ENCODE measurements at regions not wholly inside any gene's neighbourhood (a gene's known extent, or its start where the extent isn't known, plus 50 kb on each side); places are given as distances from the start of the nearest gene placed in this dataset.

DNA sequence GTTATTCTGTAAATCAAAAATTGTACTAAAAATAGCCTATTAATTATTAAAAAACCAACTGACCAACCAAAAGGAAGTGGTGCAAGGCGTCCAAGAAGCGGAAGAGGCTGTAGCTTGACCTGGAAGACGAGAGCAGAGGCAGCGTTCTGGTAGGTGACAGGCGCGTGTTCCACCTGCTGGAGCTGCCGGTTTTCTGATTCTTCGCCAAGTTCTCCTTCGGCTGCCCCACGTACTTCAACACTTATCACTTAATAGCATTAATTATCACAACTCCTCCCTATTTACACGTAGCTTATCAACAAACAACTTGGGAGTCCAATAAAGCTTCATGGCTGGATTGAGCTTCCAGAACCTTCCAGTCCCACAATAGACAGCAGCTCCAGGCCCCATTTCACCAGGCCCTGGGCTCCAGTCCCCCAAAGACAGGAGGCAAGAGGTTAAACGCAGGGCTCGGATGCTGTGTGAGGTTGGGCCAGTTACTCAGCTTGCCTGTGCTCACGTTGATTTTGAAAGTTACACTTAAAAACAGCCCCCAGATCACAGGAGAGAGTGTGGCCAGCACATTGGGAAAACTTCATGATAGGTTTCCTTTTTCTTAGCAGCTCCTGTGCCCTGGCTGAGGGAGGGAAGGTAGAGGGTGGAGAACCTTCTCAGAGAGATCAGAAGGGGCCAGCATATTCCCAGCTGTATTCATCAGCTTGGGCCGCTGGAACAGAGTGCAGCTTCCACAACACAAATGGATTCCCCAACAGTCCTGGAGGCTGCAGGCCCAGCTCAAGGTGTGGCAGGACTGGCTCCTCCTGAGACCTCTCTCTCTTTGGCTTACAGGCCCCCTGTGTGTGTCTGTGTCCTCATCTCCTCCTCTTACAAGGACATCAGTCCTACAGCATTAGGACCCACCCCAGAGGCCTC, 54.2 kb upstream of the FGF3 start:
- POLR2A ChIA-PET: no interaction called here
- no peaks in the 10 kb centered on the region for H3K4me1 ChIP-seq (ENCODE audit: control insufficient read depth in 1 of 2, insufficient read depth in 2 of 2, low read length in 2 of 2)

More for the DNA sequence above, 54.2 kb upstream of the FGF3 start:
- no peaks in the 10 kb centered on the region for H3K9me2 ChIP-seq (ENCODE audit: insufficient read depth)
- DNase-seq (ENCODE audit: low read depth, low spot score) (no peak), ATAC-seq (no peak)
- no peak overlapping the region for H3K4me2 ChIP-seq (ENCODE audit: low read length)
- H2AFZ ChIP-seq (ENCODE audit: low read depth, low read length, poor library complexity, severe bottlenecking): no peak overlapping the region
- CTCF ChIA-PET: no interaction called here
- no peaks in the 10 kb centered on the region for H3K36me3 ChIP-seq (ENCODE audit: control insufficient read depth in 1 of 2, insufficient read depth in 2 of 2, low read length in 2 of 2)
- no TSS peak for BruUV-seq (replicated peaks)
- H3K27ac ChIP-seq (ENCODE audit: low read depth, low read length): no peak overlapping the region
- no peaks in the 10 kb centered on the region for H3K79me2 ChIP-seq (ENCODE audit: insufficient read depth, low read length)
- no peaks in the 10 kb centered on the region for H3K27me3 ChIP-seq (ENCODE audit: insufficient read depth, low read length)
- RAD21 ChIA-PET (ENCODE audit: low non-redundant PET in 1 of 2, low total read pairs in 2 of 2, uncharacterized antibody in 2 of 2, unreplicated experiment in 2 of 2): no interaction called here
- H3K9me3 ChIP-seq (ENCODE audit: control insufficient read depth in 1 of 2, insufficient read depth in 1 of 2, low read depth in 1 of 2, low read length in 2 of 2): no peaks in the 10 kb centered on the region
- no peak for TF ChIP-seq EZH2 (IDR thresholded peaks at IDR 0.05)
- TF ChIP-seq JUND (IDR thresholded peaks at IDR 0.05): no peak
- TF ChIP-seq, protein P1, sequence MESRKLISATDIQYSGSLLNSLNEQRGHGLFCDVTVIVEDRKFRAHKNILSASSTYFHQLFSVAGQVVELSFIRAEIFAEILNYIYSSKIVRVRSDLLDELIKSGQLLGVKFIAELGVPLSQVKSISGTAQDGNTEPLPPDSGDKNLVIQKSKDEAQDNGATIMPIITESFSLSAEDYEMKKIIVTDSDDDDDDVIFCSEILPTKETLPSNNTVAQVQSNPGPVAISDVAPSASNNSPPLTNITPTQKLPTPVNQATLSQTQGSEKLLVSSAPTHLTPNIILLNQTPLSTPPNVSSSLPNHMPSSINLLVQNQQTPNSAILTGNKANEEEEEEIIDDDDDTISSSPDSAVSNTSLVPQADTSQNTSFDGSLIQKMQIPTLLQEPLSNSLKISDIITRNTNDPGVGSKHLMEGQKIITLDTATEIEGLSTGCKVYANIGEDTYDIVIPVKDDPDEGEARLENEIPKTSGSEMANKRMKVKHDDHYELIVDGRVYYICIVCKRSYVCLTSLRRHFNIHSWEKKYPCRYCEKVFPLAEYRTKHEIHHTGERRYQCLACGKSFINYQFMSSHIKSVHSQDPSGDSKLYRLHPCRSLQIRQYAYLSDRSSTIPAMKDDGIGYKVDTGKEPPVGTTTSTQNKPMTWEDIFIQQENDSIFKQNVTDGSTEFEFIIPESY (IDR thresholded peaks at IDR 0.05; ENCODE audit: extremely low read depth, insufficient replicate concordance, low read length): no peak
- no peak for TF ChIP-seq ZFX (IDR thresholded peaks at IDR 0.05)
- no peak for TF ChIP-seq ZNF274 (IDR thresholded peaks at IDR 0.05; ENCODE audit: low read depth, low read length)
- no peak for TF ChIP-seq SIN3A (IDR thresholded peaks at IDR 0.05; ENCODE audit: low read depth)
- TF ChIP-seq POLR2A (IDR thresholded peaks at IDR 0.05; ENCODE audit: borderline replicate concordance, extremely low read depth, insufficient read depth, insufficient read length): no peak
- TF ChIP-seq EZH2phosphoT487 (IDR thresholded peaks at IDR 0.05; ENCODE audit: borderline replicate concordance): no peak
- no peak for TF ChIP-seq RAD21 (IDR thresholded peaks at IDR 0.05; ENCODE audit: low read depth)
- intact Hi-C loops (cut with micrococcal nuclease): no loop called here
- no peak overlapping the region for H3K9ac ChIP-seq (ENCODE audit: low read length)
- H3K4me3 ChIP-seq (replicated peaks in 1 of 2; ENCODE audit: low read depth in 1 of 2, low read length in 2 of 2): no peak overlapping the region
- H4K20me1 ChIP-seq (ENCODE audit: insufficient read depth): no peaks in the 10 kb centered on the region

All from HCT116 (cell line).